ENCODE measurements at regions not wholly inside any gene's neighbourhood (a gene's known extent, or its start where the extent isn't known, plus 50 kb on each side); places are given as distances from the start of the nearest gene placed in this dataset.

DNA sequence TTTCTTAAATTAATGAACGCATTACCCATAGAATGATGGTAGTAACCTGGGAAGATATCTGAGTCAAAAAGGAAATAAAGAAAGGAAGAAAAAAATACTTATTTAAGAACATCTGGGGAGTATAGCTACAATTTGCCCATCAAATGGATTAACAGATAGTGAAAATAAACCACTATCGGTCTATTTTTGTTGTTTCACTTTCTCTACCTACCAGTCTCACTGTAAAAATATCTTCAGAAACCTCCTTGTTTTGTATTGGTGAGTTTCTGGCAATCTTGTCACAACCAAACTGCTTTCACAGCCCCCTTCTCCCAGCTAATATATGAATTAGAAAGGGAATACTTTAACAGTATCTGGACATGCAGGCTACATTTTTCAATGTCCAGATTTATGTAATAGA lies 783.5 kb downstream of the STPG2 start:
- H3K4me3 ChIP-seq (ENCODE audit: low read depth, low read length), result no peak overlapping the region
- TF ChIP-seq, protein P1, sequence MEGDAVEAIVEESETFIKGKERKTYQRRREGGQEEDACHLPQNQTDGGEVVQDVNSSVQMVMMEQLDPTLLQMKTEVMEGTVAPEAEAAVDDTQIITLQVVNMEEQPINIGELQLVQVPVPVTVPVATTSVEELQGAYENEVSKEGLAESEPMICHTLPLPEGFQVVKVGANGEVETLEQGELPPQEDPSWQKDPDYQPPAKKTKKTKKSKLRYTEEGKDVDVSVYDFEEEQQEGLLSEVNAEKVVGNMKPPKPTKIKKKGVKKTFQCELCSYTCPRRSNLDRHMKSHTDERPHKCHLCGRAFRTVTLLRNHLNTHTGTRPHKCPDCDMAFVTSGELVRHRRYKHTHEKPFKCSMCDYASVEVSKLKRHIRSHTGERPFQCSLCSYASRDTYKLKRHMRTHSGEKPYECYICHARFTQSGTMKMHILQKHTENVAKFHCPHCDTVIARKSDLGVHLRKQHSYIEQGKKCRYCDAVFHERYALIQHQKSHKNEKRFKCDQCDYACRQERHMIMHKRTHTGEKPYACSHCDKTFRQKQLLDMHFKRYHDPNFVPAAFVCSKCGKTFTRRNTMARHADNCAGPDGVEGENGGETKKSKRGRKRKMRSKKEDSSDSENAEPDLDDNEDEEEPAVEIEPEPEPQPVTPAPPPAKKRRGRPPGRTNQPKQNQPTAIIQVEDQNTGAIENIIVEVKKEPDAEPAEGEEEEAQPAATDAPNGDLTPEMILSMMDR (IDR thresholded peaks at IDR 0.05; ENCODE audit: control insufficient read depth, extremely low read depth, insufficient read depth), result no peak
- DNase-seq (ENCODE audit: low read depth), result no peak

DNA sequence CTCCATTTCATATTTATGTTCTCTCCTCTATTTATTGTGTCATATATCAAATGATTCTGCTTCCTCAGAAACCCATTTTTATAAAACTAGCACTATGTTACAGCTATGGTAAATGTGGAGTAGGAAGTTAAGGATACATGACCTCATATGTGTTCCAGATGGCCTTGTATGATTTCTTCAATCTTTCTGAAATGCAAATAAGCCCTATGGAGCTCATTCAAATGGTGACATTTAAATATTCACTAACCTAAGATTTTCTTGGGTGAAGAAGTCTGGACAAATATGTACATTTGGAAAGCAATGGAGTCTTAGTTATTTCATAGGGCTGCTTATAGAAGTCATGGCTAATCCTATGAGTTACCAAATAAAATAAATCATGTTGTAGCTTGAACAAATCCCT lies 782.5 kb downstream of the STPG2 start:
- DNase-seq (ENCODE audit: low read depth), result no peak
- H3K4me3 ChIP-seq (ENCODE audit: low read depth, low read length), result no peak overlapping the region
- TF ChIP-seq, protein P1 (IDR thresholded peaks at IDR 0.05; ENCODE audit: control insufficient read depth, extremely low read depth, insufficient read depth), result no peak

- TF ChIP-seq, protein P1 (IDR thresholded peaks at IDR 0.05; ENCODE audit: control insufficient read depth, extremely low read depth, insufficient read depth), result no peak
- no peak for DNase-seq (ENCODE audit: low read depth)
- H3K4me3 ChIP-seq (ENCODE audit: low read depth, low read length), result no peak overlapping the region
Observed at GRCh38 chr4:97367878-97368277, 775.4 kb downstream of the STPG2 start.

- no peak for DNase-seq (ENCODE audit: low read depth)
- no peak overlapping the region for H3K4me3 ChIP-seq (ENCODE audit: low read depth, low read length)
- TF ChIP-seq, protein P1 (IDR thresholded peaks at IDR 0.05; ENCODE audit: control insufficient read depth, extremely low read depth, insufficient read depth), result no peak
Observed at GRCh38 chr4:97370568-97370967, 772.7 kb downstream of the STPG2 start.

DNA sequence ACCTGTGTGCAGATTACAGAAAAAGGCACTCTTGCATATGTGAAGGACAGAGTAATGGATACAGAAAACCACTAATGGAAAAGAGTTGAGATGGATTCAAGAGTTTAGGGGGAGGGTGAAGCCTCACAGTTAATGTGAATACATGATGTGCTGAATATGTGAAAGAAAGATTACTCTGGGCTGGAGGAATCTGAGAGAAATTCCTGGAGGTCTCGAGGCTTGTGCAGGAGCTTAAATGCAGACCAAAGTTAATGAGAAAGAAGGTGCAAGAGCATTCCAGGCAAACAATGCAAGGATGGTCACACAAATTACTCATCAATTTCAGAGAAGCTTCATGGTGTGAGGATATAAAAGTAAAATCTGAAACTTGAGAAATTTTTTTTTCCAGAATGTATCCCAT lies 768.8 kb downstream of the STPG2 start:
- DNase-seq (ENCODE audit: low read depth), result no peak
- H3K4me3 ChIP-seq (ENCODE audit: low read depth, low read length), result no peak overlapping the region
- TF ChIP-seq, protein P1 (IDR thresholded peaks at IDR 0.05; ENCODE audit: control insufficient read depth, extremely low read depth, insufficient read depth), result no peak

DNA sequence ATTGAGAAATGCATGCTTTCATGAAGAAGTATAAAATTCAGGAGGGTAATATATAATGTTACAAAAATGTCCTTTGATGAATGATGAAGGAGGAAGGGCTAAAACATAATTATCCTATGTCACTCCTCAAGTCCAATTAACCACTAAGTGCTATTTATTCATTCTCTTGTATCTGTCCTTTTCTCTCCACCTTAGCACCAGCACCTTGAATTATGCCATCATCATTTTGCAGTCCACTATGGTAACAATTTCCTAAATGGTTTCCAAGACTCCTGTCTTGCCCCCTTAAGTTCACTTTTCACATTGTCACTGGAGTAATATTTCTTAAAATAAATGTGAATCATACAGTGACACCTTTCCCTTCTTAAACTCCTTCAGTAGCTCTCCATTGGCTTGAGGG lies 756.3 kb downstream of the STPG2 start:
- H3K4me3 ChIP-seq (ENCODE audit: low read depth, low read length), result no peak overlapping the region
- no peak for DNase-seq (ENCODE audit: low read depth)
- TF ChIP-seq, protein P1 (IDR thresholded peaks at IDR 0.05; ENCODE audit: control insufficient read depth, extremely low read depth, insufficient read depth), result no peak

DNA sequence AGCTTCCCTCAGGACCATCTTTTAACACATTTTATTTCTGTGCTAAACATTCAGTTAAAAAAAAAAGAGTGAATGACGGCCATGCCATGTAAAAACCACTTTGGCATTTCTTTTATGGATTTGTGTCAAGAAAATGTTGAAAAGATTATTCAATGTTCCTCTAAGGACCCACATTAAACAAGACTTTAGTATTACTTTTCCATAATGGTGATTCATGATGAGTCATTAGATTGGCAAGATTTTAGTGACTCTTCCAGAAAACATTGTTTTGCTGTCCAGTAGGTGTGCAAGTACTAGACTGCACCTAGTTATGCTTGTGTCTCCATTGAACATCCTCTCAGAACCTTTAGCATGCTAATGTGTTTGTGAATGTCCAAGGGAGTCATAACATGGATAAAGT lies 748.6 kb downstream of the STPG2 start:
- DNase-seq (ENCODE audit: low read depth), result no peak
- no peak overlapping the region for H3K4me3 ChIP-seq (ENCODE audit: low read depth, low read length)
- TF ChIP-seq, protein P1 (IDR thresholded peaks at IDR 0.05; ENCODE audit: control insufficient read depth, extremely low read depth, insufficient read depth), result no peak

All from LNCaP clone FGC (cell line).